NCI-H69 (cell line): ENCODE measurements at regions not wholly inside any gene's neighbourhood (a gene's known extent, or its start where the extent isn't known, plus 50 kb on each side); places are given as distances from the start of the nearest gene placed in this dataset.
"Not testable (repeated sequence)": the region's sequence is repeated elsewhere in the genome, so short reads cannot be mapped to it uniquely, and the experiment has no call there.

Experiments
- DNase-seq: peaks from one replicate; lab custom pipeline; 2025; lab: John Stamatoyannopoulos, UW

GRCh38 chrX:142804085-142804484, 221.6 kb upstream of the SPANXN4 start:
- peak; percentile 42 for DNase-seq

GRCh38 chrX:142819461-142819860, 206.3 kb upstream of the SPANXN4 start:
- DNase-seq, result no peak

GRCh38 chrX:142828129-142828528, 197.6 kb upstream of the SPANXN4 start:
- DNase-seq, result no peak

- no peak for DNase-seq
Observed at GRCh38 chrX:142831961-142832530, 193.7 kb upstream of the SPANXN4 start.

GRCh38 chrX:142854970-142855369, 170.8 kb upstream of the SPANXN4 start:
- no peak for DNase-seq

- no peak for DNase-seq
Observed at GRCh38 chrX:142860944-142861343, 164.8 kb upstream of the SPANXN4 start.

GRCh38 chrX:142861557-142861956, 164.2 kb upstream of the SPANXN4 start:
- DNase-seq, result no peak

- not testable (repeated sequence) for DNase-seq
Observed at GRCh38 chrX:142866247-142866646, 159.5 kb upstream of the SPANXN4 start.

- no peak for DNase-seq
Observed at GRCh38 chrX:142873214-142873613, 152.5 kb upstream of the SPANXN4 start.

GRCh38 chrX:142884881-142885280, 140.8 kb upstream of the SPANXN4 start:
- DNase-seq, result no peak

- no peak for DNase-seq
Observed at GRCh38 chrX:142891046-142891445, 134.7 kb upstream of the SPANXN4 start.

GRCh38 chrX:142898164-142898563, 127.6 kb upstream of the SPANXN4 start:
- no peak for DNase-seq

GRCh38 chrX:142923201-142923600, 102.5 kb upstream of the SPANXN4 start:
- DNase-seq, result no peak

- DNase-seq, result no peak
Observed at GRCh38 chrX:142938793-142939192, 86.9 kb upstream of the SPANXN4 start.

GRCh38 chrX:142972147-142972809, 53.5 kb upstream of the SPANXN4 start:
- not testable (repeated sequence) for DNase-seq
